Islet precursor cell (in vitro differentiated cells): ENCODE measurements at regions not wholly inside any gene's neighbourhood (a gene's known extent, or its start where the extent isn't known, plus 50 kb on each side); places are given as distances from the start of the nearest gene placed in this dataset.
"Not testable (repeated sequence)": the region's sequence is repeated elsewhere in the genome, so short reads cannot be mapped to it uniquely, and the experiment has no call there.

ENCODE experiments used
- DNase-seq: peaks from one replicate; pipeline ENCODE4 v3.0.0-alpha.2; 2018

- not testable (repeated sequence) for DNase-seq
Observed at GRCh38 chr4:189563751-189564150, 376.9 kb upstream of the FRG1 start.

DNA sequence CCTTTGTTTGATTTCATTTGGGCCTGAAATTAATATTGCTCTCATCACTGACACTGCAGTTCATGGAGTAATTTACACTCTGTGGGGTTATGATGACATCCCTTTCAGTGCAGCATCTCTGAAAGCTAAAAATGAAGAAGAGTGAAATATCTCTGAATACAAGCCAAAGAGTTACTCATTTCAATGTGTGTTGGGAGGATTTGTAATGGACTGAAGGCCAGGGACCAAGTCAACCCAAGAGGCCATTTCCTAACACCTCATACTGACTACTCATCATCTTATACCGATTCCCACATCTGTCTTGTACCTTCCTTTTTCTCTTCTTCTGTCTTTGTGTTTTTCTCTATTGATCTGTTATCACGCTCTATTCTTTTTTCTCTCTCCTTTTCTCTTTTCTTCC is 374.4 kb upstream of the FRG1 start:
- not testable (repeated sequence) for DNase-seq

DNA sequence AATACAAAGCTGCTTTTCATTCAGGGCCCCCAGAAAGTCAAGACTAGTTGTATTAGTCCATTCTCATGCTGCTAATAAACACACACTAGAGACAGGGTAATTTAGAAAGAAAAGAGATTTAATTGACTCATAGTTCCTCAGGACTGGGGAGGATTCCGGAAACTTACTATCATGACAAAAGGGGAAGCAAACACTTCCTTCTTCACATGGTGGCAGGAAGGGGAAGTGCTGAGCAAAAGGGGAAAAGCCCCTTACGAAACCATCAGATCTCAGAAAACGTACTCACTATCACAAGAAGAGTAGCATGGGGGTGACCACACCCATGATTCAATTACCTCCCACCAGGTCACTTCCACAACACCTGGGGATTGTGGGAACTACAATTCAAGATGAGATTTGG is 373.8 kb upstream of the FRG1 start:
- DNase-seq, result not testable (repeated sequence)

DNA sequence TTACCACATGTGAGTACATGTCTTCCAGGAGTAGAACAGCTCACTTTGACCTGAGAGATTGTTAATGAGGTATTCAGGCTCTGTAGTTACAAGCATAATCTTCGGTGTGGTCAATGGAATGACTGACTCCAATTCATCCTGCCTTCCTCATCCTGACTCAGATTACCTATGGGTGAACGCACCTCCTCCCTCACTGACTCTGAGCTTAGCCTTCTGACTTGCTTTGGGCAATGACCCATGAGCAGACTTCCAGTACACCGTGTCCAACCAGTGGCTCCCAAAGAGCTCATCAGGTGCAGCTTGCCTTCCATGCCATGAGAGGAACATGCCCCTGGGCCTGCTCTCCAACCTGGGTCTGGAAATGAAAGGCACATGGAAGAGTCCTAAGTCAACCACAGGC is 361.0 kb upstream of the FRG1 start:
- DNase-seq, result not testable (repeated sequence)

DNA sequence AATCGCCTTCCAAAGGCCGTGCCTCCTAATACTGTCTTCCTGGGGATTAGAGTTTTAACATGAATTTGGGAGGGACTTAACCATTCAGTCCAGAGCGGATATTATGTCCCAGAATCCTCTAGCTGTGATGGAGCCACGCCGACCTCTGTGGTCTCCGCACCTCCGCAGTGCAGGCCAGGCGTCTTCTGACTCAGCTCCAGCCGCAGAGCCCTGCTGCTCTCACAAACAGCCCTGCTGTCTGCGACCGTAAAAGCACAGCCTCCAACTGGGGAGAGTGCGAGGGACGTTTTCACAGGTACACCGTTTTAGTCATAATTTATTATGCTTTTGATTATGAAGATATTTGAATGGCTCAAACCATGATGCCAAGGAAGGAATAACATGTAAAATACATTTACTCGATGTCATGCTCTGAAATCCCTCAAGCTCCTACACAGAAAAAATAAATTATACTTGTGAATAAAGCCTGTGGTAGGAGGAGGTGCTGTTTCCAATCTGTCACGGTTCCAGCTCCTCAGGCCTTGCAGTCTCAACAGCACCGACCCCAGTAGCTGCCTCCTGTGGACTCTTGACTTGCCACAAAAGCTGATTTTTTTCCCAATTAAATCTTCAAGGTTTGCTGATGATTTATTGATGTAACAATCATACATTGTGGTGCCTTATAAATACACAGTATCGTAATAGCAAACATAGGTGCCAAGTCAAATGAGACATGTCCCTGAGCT is 353.6 kb upstream of the FRG1 start:
- DNase-seq, result not testable (repeated sequence)

- not testable (repeated sequence) for DNase-seq
Observed at GRCh38 chr4:189589201-189589600, 351.5 kb upstream of the FRG1 start.

DNA sequence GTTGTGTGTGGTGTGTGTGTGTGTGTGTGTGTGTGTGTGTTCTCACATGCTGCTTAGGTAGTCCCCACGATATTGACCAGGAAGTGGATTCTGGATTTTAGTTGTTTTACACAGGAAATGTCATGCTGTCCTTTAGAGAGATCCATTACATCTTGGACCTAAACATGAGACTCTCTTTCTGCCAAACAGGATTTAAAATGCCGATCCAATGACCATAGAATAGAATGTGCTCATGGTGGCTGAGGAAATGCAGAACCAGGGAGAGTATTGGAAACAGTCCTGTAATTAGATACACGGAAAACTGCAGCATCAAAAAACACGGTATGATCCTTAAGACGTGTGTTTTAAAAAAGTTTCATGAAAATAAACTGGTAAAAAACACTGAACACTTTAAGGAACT is 347.8 kb upstream of the FRG1 start:
- DNase-seq, result no peak

DNA sequence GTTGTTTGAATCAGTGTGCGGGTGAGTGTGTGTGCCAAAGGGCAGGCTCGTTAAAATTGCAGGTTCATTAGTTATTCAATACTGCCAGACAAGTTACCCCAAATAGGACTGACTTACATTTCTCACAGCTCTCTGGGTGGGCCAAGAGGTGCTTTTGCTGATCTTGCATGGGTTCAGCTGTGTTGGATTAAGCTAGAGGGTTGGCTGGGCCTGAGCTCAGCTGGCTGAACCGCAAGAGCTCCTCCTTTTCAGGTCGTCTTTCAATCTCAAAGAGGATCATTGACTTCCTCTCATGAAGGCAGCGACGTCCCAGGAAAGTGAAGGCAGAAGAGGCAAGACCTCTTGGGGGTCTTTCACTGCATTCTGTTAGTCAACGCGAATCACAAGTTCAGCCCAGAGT is 343.3 kb upstream of the FRG1 start:
- DNase-seq, result no peak

DNA sequence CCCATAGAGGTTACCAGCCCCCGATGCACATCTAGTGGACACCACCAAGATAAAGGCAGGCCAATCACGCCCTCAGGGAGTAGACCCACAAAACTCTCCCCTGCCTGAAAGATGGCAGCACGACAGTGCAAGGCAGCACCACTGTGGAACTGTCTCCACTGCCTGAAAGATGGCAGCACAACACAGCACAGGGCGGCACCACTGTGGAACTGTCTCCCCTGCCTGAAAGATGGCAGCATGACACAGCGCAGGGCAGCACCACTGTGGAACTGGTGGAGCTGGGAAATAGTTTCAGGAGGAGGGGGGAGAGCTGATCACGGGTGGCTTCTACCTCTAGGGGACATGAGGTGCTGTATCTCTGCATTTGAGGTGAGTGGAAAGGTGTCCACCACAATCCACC is 340.4 kb upstream of the FRG1 start:
- no peak for DNase-seq

DNA sequence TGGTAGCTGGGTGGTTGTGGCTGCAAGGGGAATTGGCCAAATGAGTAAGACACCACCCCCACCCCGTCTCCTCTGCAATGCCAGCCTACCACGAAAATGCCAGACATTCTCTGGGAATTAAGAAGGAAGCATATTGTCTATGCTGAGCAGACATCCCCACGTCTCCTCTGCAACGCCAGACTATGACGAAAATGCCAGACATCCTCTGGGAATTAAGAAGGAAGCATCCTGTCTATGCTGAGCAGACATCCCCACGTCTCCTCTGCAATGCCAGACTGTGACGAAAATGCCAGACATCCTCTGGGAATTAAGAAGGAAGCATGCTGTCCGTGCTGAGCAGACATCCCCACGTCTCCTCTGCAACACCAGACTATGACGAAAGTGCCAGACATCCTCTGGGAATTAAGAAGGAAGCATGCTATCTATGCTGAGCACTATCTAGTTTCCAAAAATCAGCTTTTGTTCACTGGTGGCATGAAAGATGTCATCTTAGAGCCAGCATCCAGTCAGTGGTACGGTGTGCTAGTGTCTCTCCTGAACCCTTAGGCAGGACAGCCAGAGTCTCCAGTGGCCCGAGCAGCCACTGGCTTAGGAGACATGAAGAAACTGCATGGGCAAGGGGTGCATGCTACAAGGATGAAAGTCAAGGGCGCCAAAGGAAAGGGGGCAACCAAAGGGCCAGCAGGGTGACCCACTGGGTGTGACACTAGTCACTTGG is 339.8 kb upstream of the FRG1 start:
- peak; percentile 82 for DNase-seq

DNA sequence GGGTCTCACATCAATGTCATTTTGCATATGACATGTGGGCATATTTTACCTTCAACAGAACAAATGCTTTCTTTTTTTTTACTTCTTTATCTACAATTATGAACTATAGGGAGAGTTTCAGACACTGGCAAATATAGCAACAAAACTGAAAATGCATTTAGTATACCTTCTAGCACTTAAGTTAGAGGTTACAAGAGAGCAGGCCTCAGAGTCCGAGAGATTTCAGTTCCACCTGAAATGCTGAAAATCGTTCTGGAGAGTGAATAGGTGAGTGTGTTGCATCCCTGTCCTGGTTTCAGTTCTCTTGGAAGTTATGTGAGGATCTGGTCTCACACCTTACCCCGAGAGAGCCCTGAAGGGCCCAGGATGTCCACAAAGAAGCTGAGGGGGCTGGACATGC is 337.8 kb upstream of the FRG1 start:
- DNase-seq, result not testable (repeated sequence)

- not testable (repeated sequence) for DNase-seq
Observed at GRCh38 chr4:189610571-189610970, 330.1 kb upstream of the FRG1 start.

DNA sequence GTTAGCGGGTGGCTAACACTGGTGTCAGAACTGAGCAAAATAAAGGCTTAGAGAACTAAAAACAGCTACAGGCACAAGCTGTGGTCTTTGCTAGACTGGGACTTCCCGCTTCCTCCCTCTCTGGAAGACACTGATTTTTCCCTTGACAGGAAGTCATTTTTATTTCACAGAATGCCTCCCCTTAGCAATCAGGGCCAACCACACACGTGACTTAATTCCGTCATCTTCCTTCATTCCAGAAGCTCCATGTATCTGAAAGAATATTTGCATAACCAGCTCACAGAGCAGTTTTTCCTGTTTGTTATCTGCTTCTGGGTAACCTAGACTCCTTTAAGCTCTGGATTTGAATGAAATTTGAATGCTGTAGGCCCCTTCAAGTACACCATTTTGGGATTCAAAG is 327.5 kb upstream of the FRG1 start:
- DNase-seq, result no peak

DNA sequence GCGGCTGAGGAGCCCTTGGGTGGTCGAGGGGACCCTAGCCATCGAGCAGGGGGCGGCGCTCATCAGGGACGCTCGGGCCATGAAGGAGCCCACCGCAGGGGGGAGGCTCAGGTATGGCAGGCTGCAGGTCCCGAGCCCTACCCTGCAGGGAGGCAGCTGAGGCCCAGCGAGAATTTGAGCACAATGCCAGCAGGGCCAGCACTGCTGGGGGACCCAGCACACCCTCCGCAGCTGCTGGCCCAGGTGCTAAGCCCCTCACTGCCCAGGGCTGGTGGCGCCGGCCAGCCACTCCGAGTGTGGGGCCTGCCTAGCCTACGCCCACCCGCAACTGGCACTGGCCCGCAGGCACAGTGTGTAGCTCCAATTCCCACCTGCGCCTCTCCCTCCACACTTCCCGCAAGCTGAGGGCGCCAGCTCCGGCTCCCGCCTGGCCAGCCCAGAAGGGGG is 325.4 kb upstream of the FRG1 start:
- no peak for DNase-seq

DNA sequence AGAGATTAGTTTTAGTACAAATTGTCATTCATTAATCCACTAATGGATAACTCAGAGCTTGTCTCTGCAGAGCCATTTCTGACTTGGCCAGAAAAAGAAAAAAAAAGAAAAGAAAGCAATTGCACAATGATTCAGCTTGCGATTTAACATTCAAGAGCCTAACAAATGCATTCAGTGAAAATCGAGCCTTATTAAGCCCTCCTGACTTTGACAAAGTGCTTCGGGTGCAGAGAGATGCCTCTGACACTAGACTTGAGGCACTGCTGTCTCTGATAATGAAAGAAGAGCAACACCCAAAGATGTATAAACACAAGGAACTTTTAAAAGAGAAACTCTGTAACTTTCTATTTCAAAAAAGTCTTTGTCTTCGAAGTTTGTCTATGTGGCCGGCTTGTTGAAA is 322.9 kb upstream of the FRG1 start:
- not testable (repeated sequence) for DNase-seq

GRCh38 chr4:189619441-189620250 is 321.0 kb upstream of the FRG1 start:
- DNase-seq, result not testable (repeated sequence)

GRCh38 chr4:189622574-189622973 is 318.1 kb upstream of the FRG1 start:
- DNase-seq, result not testable (repeated sequence)

DNA sequence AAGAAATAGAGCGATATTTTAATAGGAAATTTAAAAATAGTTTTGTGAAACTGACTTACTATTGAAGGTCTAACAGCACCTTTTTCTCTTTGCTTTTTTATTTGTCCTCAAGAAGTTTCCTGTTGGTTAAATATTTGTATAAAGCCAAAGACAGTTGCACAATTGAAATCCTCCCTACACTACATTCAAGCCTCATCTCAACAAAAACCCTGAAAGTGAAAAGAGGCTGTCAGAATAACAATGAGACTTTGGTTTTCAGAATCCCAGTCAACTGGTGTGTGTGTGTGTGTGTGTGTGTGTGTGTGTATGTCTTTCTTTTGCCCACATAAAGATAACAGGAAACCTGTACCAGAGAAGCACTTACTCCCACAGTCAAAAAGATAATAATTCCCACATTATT is 313.6 kb upstream of the FRG1 start:
- DNase-seq, result not testable (repeated sequence)

DNA sequence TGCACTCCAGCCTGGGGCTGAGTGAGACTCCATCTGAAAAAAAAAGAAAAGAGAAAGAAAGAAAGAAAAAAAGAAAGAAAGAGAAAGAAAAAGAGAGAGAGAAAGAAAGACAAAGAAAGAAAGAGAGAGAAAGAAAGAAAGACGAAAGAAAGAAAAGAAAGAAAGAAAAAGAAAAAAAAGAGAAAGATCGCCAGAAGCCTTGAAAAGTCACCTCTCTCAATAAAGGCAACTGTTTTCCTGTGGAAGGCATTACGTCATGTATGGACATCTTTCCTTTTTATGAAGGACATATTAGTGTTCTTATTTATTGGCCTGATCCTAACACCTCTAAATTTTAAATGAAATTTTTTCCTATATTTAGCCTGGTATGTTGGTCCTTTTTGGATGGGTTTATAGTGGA is 310.9 kb upstream of the FRG1 start:
- not testable (repeated sequence) for DNase-seq

- not testable (repeated sequence) for DNase-seq
Observed at GRCh38 chr4:189630913-189631567, 309.6 kb upstream of the FRG1 start.

DNA sequence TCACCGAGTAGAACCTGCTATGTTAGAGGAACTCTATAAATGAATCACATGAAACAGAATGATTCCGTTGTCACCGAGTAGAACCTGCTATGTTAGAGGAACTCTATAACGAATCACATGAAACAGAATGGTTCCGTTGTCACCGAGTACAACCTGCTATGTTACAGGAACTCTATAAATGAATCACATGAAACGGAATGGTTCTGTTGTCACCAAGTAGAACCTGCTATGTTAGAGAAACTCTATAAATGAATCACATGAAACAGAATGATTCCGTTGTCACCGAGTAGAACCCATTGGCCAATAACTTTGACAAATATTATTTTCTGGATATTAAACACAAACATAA is 309.1 kb upstream of the FRG1 start:
- not testable (repeated sequence) for DNase-seq

GRCh38 chr4:189650436-189650835 is 290.2 kb upstream of the FRG1 start:
- DNase-seq, result not testable (repeated sequence)

- not testable (repeated sequence) for DNase-seq
Observed at GRCh38 chr4:189653130-189653653, 287.5 kb upstream of the FRG1 start.
